ENCODE measurements at regions not wholly inside any gene's neighbourhood (a gene's known extent, or its start where the extent isn't known, plus 50 kb on each side); places are given as distances from the start of the nearest gene placed in this dataset.
A peak's percentile ranks its signal among the peaks of the same experiment; 100 is the strongest.

- DNase-seq, result no peak
Measured at GRCh38 chr2:51247252-51247805, 215.4 kb upstream of the NRXN1 start.

GRCh38 chr2:51243892-51244535, 212.1 kb upstream of the NRXN1 start:
- DNase-seq, result no peak

- no peak for DNase-seq
Measured at GRCh38 chr2:51237626-51238271, 205.8 kb upstream of the NRXN1 start.

- DNase-seq, result no peak
Measured at GRCh38 chr2:51232027-51232426, 200.1 kb upstream of the NRXN1 start.

GRCh38 chr2:51231071-51231470, 199.1 kb upstream of the NRXN1 start:
- no peak for DNase-seq

- DNase-seq, result no peak
Measured at GRCh38 chr2:51225377-51225776, 193.4 kb upstream of the NRXN1 start.

GRCh38 chr2:51224790-51225189, 192.9 kb upstream of the NRXN1 start:
- no peak for DNase-seq

GRCh38 chr2:51222106-51222505, 190.2 kb upstream of the NRXN1 start:
- no peak for DNase-seq

- DNase-seq, result no peak
Measured at GRCh38 chr2:51220606-51221005, 188.7 kb upstream of the NRXN1 start.

GRCh38 chr2:51220080-51220479, 188.1 kb upstream of the NRXN1 start:
- no peak for DNase-seq

- DNase-seq, result no peak
Measured at GRCh38 chr2:51219468-51219867, 187.5 kb upstream of the NRXN1 start.

- DNase-seq, result no peak
Measured at GRCh38 chr2:51218047-51218446, 186.1 kb upstream of the NRXN1 start.

- no peak for DNase-seq
Measured at GRCh38 chr2:51213826-51214225, 181.9 kb upstream of the NRXN1 start.

- DNase-seq, result no peak
Measured at GRCh38 chr2:51212374-51212773, 180.4 kb upstream of the NRXN1 start.

- no peak for DNase-seq
Measured at GRCh38 chr2:51208521-51208920, 176.6 kb upstream of the NRXN1 start.

GRCh38 chr2:51201295-51201694, 169.4 kb upstream of the NRXN1 start:
- DNase-seq, result no peak

GRCh38 chr2:51194656-51195055, 162.7 kb upstream of the NRXN1 start:
- DNase-seq, result no peak

- no peak for DNase-seq
Measured at GRCh38 chr2:51170273-51170672, 138.3 kb upstream of the NRXN1 start.

- no peak for DNase-seq
Measured at GRCh38 chr2:51165534-51166260, 133.8 kb upstream of the NRXN1 start.

GRCh38 chr2:51158251-51158650, 126.3 kb upstream of the NRXN1 start:
- no peak for DNase-seq

- DNase-seq, result peak; percentile 62
Measured at GRCh38 chr2:51153236-51153635, 121.3 kb upstream of the NRXN1 start.

GRCh38 chr2:51151490-51152140, 119.7 kb upstream of the NRXN1 start:
- DNase-seq, result no peak

GRCh38 chr2:51149725-51150124, 117.8 kb upstream of the NRXN1 start:
- DNase-seq, result no peak

Data from kidney glomerular epithelial cell (primary cell).